ENCODE measurements at regions not wholly inside any gene's neighbourhood (a gene's known extent, or its start where the extent isn't known, plus 50 kb on each side); places are given as distances from the start of the nearest gene placed in this dataset.

GRCh38 chr2:220240641-220241040, 613.2 kb downstream of the SLC4A3 start:
- no peak overlapping the region for H4K8ac ChIP-seq (replicated peaks; ENCODE audit: insufficient read length, low read depth, low read length)
- no peak overlapping the region for H2BK120ac ChIP-seq (ENCODE audit: low read depth, low read length, poor library complexity, severe bottlenecking)
- H2AFZ ChIP-seq (ENCODE audit: low read length), result no peak overlapping the region
- H3K4ac ChIP-seq (ENCODE audit: low read depth, low read length), result no peak overlapping the region
- no peaks in the 10 kb centered on the region for H3K79me1 ChIP-seq (ENCODE audit: insufficient read depth, low read depth, low read length, poor library complexity, severe bottlenecking)
- H3K27me3 ChIP-seq (ENCODE audit: insufficient read depth, low read length), result no peaks in the 10 kb centered on the region
- no peak overlapping the region for H2BK20ac ChIP-seq (ENCODE audit: low read depth, low read length, poor library complexity, severe bottlenecking)
- Mint-ChIP-seq H3K36me3 (ENCODE audit: insufficient read depth in 1 of 3, low read depth in 3 of 3) (no peaks in the 10 kb centered on the region), H3K4me3 (no peak overlapping the region), H3K9me3 (no peaks in the 10 kb centered on the region), H3K27ac (no peak overlapping the region), H3K27me3 (ENCODE audit: low read depth) (no peaks in the 10 kb centered on the region), H3K4me1 (peaks cover 0 to 3% of the 10 kb centered on the region in 2 experiments; a peak in 3 of 4 replicates)
- no peak overlapping the region for H3K9ac ChIP-seq (ENCODE audit: extremely low read depth, insufficient read length, low read length)
- no peaks in the 10 kb centered on the region for H3K79me2 ChIP-seq (ENCODE audit: insufficient read depth, low read length)
- no peak for DNase-seq
- no peaks in the 10 kb centered on the region for H3K4me1 ChIP-seq (ENCODE audit: insufficient read depth, low read length)
- no peak overlapping the region for H3K14ac ChIP-seq (ENCODE audit: insufficient read depth, low read length)
- no peak overlapping the region for H2BK5ac ChIP-seq (ENCODE audit: insufficient read length, low read length)
- H4K91ac ChIP-seq (ENCODE audit: insufficient read length, low read depth, low read length), result no peak overlapping the region
- TF ChIP-seq CTCF (conservative IDR thresholded peaks at IDR 0.05), result no peak
- no peak overlapping the region for H3K23ac ChIP-seq (ENCODE audit: insufficient read length, low read depth, low read length)
- no peak overlapping the region for H2BK12ac ChIP-seq (ENCODE audit: insufficient read length, low read depth, low read length)
- H3K4me2 ChIP-seq (ENCODE audit: insufficient read depth, insufficient read length, low read length), result no peak overlapping the region
- H2BK15ac ChIP-seq (ENCODE audit: low read depth, low read length), result no peak overlapping the region
- no peak overlapping the region for H3K18ac ChIP-seq (ENCODE audit: insufficient read length, low read depth, low read length)
- no peak overlapping the region for H2AK5ac ChIP-seq (ENCODE audit: insufficient read length, low read length)
- H3K56ac ChIP-seq (ENCODE audit: insufficient read length, low read depth, low read length), result no peak overlapping the region
- no peak overlapping the region for H3T11ph ChIP-seq (ENCODE audit: low read length)
- no peaks in the 10 kb centered on the region for H3K23me2 ChIP-seq (ENCODE audit: insufficient read length, low read depth, low read length, poor library complexity, severe bottlenecking)
- no CpG with 5 or more reads among the region's 1 CpG for WGBS (ENCODE audit: extremely low coverage, insufficient read length, low lambda C conversion rate)
- H4K20me1 ChIP-seq (ENCODE audit: control insufficient read depth, insufficient read depth, insufficient read length), result no peaks in the 10 kb centered on the region
- no peaks in the 10 kb centered on the region for H3K9me3 ChIP-seq (ENCODE audit: control insufficient read depth, low read depth, low read length)
- H3K27ac ChIP-seq (ENCODE audit: insufficient read length, low read depth, low read length), result no peak overlapping the region
- no peak overlapping the region for H4K5ac ChIP-seq (ENCODE audit: insufficient read length, low read depth, low read length)
